PC-3 (cell line): ENCODE measurements at regions not wholly inside any gene's neighbourhood (a gene's known extent, or its start where the extent isn't known, plus 50 kb on each side); places are given as distances from the start of the nearest gene placed in this dataset.

Experiments used
- ATAC-seq: fragments of 200-7000 bp; cut with Tn5 transposase; 2 replicates; pipeline ENCODE4 v1.9.1; 2020; ENCODE audit warnings: mild to moderate bottlenecking, moderate library complexity
- BruUV-seq: library from RNA; stranded (reverse); fragments of 400-500 nt; replicated peaks from 2 replicates; lab custom pipeline; 2021; lab: Mats Ljungman, UMichigan
- CTCF ChIA-PET: fragments of 300-600 bp; sonication (Branson Sonifier 250); formaldehyde crosslinking; loops from one replicate; lab custom pipeline; 2022; ENCODE audit warnings: antibody characterized with exemption; lab: Charles Lee
- POLR2A ChIA-PET: fragments of 300-600 bp; sonication (Branson Sonifier 250); formaldehyde crosslinking; loops from one replicate; lab custom pipeline; 2022; ENCODE audit warnings: antibody characterized with exemption; ENCODE audit not compliant: unreplicated experiment; lab: Charles Lee
- DNase-seq: peaks from one replicate; pipeline ENCODE4 v3.0.0-alpha.2; 2015
- H2AFZ ChIP-seq: fragments of 300-600 bp; sonication (generic); 2 replicates; pipeline ENCODE4 v1.6.0; 2016; ENCODE audit warnings: antibody characterized with exemption, low read length
- H3F3A ChIP-seq: fragments of 300-600 bp; sonication (generic); one replicate; pipeline ENCODE4 v1.6.0; 2017; ENCODE audit warnings: antibody characterized with exemption, low read length, control low read depth, mild to moderate bottlenecking; ENCODE audit not compliant: unreplicated experiment
- H3K27ac ChIP-seq: fragments of 300-600 bp; sonication (generic); 2 replicates; pipeline ENCODE4 v1.5.1; 2016; ENCODE audit warnings: mild to moderate bottlenecking, low read length
- H3K27me3 ChIP-seq: fragments of 300-600 bp; sonication (generic); 2 replicates; pipeline ENCODE4 v1.6.1; 2016; ENCODE audit warnings: low read length, mixed read lengths
- H3K36me3 ChIP-seq: fragments of 300-600 bp; sonication (generic); 2 replicates; pipeline ENCODE4 v1.6.1; 2016; ENCODE audit warnings: low read depth, mixed run types, low read length, mixed read lengths
- H3K4me1 ChIP-seq: fragments of 300-600 bp; sonication (generic); 2 replicates; pipeline ENCODE4 v1.5.1; 2016; ENCODE audit warnings: low read length; ENCODE audit not compliant: insufficient read depth
- H3K4me2 ChIP-seq: fragments of 300-600 bp; sonication (generic); 2 replicates; pipeline ENCODE4 v1.6.0; 2016; ENCODE audit warnings: low read length
- H3K4me3 ChIP-seq: fragments of 300-600 bp; sonication (generic); 2 replicates; pipeline ENCODE4 v1.5.1; 2016; ENCODE audit warnings: mild to moderate bottlenecking, low read length, mixed read lengths
- H3K79me2 ChIP-seq: fragments of 300-600 bp; sonication (generic); 2 replicates; pipeline ENCODE4 v1.6.1; 2017; ENCODE audit warnings: low read length, mixed read lengths
- H3K9ac ChIP-seq: fragments of 300-600 bp; sonication (generic); 2 replicates; pipeline ENCODE4 v1.6.0; 2016; ENCODE audit warnings: mild to moderate bottlenecking, low read length
- H3K9me2 ChIP-seq: fragments of 300-600 bp; sonication (generic); replicated peaks from 2 replicates; pipeline ENCODE4 v1.6.1; 2016; ENCODE audit warnings: mixed run types, low read length, mixed read lengths
- H3K9me3 ChIP-seq: fragments of 300-600 bp; sonication (generic); 2 replicates; pipeline ENCODE4 v1.6.1; 2016; ENCODE audit warnings: low read length, mixed read lengths
- H4K20me1 ChIP-seq: fragments of 300-600 bp; sonication (generic); 2 replicates; pipeline ENCODE4 v1.6.1; 2016; ENCODE audit warnings: low read length, mixed read lengths
- CTCF ChIP-seq: fragments of 300-600 bp; sonication (generic); conservative IDR thresholded peaks from 2 replicates; pipeline ENCODE4 v1.5.1; 2017; ENCODE audit warnings: antibody characterized with exemption, low read depth, mild to moderate bottlenecking, low read length
- EZH2 ChIP-seq: fragments of 300-600 bp; sonication (generic); IDR thresholded peaks from one replicate; pipeline ENCODE4 v1.6.1; 2017; ENCODE audit warnings: antibody characterized with exemption, mild to moderate bottlenecking, low read length; ENCODE audit not compliant: unreplicated experiment
- EZH2phosphoT487 ChIP-seq: fragments of 300-600 bp; sonication (generic); IDR thresholded peaks from 2 replicates; pipeline ENCODE4 v1.6.1; 2018; ENCODE audit warnings: mild to moderate bottlenecking, antibody characterized with exemption, low read length, borderline replicate concordance
- intact Hi-C: fragments of 100-400 bp; cut with micrococcal nuclease; formaldehyde crosslinking; loops from 2 replicates; pipeline ENCODE4 v1.9.0; 2023

DNA sequence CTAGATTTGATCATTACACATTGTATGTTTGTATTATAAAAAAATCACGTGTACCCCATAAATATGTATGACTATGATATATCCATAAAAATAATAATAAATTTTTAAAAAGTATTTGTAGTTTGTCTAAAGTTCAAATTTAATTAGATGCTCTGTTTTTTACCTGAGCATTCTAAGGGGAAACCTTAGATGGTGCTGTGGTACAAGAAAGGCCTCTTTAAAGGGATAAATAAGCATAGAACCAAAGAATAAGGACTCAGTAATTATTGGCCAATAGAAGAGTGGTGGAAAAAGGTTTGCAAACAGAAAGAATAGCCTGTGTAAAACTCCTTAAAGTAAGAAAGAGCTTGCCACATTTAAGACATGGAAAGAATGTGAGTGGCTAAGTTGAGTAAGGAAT is 580.1 kb upstream of the SEL1L start:
- ChIA-PET POLR2A (no interaction called here), CTCF (no interaction called here)
- intact Hi-C loops = no loop called here
- Histone ChIP-seq H3K4me2 (no peak overlapping the region), H3K9me3 (peaks cover 27% of the 10 kb centered on the region), H4K20me1 (no peaks in the 10 kb centered on the region), H3K36me3 (no peaks in the 10 kb centered on the region), H3F3A (no peaks in the 10 kb centered on the region), H3K9ac (no peak overlapping the region), H3K9me2 (no peaks in the 10 kb centered on the region), H3K79me2 (no peaks in the 10 kb centered on the region), H2AFZ (no peak overlapping the region), H3K27ac (no peak overlapping the region), H3K27me3 (no peaks in the 10 kb centered on the region), H3K4me1 (no peaks in the 10 kb centered on the region), H3K4me3 (no peak overlapping the region)
- no peak for DNase-seq
- TF ChIP-seq EZH2 = no peak
- no peak for TF ChIP-seq CTCF
- TF ChIP-seq EZH2phosphoT487 = no peak
- ATAC-seq = no peak
- no TSS peak for BruUV-seq

- ATAC-seq = no peak
- intact Hi-C loops = no loop called here
These were observed 583.1 kb upstream of the SEL1L start for GRCh38 chr14:82116721-82117120.

GRCh38 chr14:82122655-82123054 is 589.0 kb upstream of the SEL1L start:
- Histone ChIP-seq H3K9me3 (0 out of 2 replicates have a peak, but pooled peaks cover 4% of the 10 kb centered on the region), H3K36me3 (no peaks in the 10 kb centered on the region), H3K4me2 (no peak overlapping the region), H3K27ac (no peak overlapping the region), H3K9me2 (no peaks in the 10 kb centered on the region), H3K79me2 (no peaks in the 10 kb centered on the region), H3K4me3 (no peak overlapping the region), H3K4me1 (no peaks in the 10 kb centered on the region), H3K9ac (no peak overlapping the region), H3K27me3 (no peaks in the 10 kb centered on the region), H2AFZ (no peak overlapping the region), H4K20me1 (no peaks in the 10 kb centered on the region), H3F3A (no peaks in the 10 kb centered on the region)
- no peak for TF ChIP-seq EZH2
- no peak for TF ChIP-seq CTCF
- TF ChIP-seq EZH2phosphoT487 = no peak
- ATAC-seq (no peak), DNase-seq (no peak)
- no TSS peak for BruUV-seq
- intact Hi-C loops = no loop called here
- CTCF ChIA-PET = no interaction called here
- POLR2A ChIA-PET = no interaction called here

More at GRCh38 chr14:82116721-82117120, 583.1 kb upstream of the SEL1L start:
- H3K27me3 ChIP-seq = no peaks in the 10 kb centered on the region
- no peak overlapping the region for H2AFZ ChIP-seq
- no peak overlapping the region for H3K9ac ChIP-seq
- no TSS peak for BruUV-seq
- no peak overlapping the region for H3K27ac ChIP-seq
- H3K9me3 ChIP-seq = peaks cover 18% of the 10 kb centered on the region; the same call in 1 of the 2 replicates
- no peaks in the 10 kb centered on the region for H3K79me2 ChIP-seq
- H3K36me3 ChIP-seq = no peaks in the 10 kb centered on the region
- no peak overlapping the region for H3K4me2 ChIP-seq
- POLR2A ChIA-PET = no interaction called here
- CTCF ChIA-PET = no interaction called here
- H4K20me1 ChIP-seq = no peaks in the 10 kb centered on the region
- no peaks in the 10 kb centered on the region for H3K9me2 ChIP-seq
- no peaks in the 10 kb centered on the region for H3F3A ChIP-seq
- TF ChIP-seq EZH2phosphoT487 = no peak
- no peak for TF ChIP-seq EZH2
- TF ChIP-seq CTCF = no peak
- DNase-seq = no peak
- no peak overlapping the region for H3K4me3 ChIP-seq
- H3K4me1 ChIP-seq = no peaks in the 10 kb centered on the region
